Vagina (tissue), 2 donors: ENCODE measurements at regions not wholly inside any gene's neighbourhood (a gene's known extent, or its start where the extent isn't known, plus 50 kb on each side); places are given as distances from the start of the nearest gene placed in this dataset.

Source experiments
- DNase-seq, 2 donors: peaks; one replicate each; pipeline ENCODE4 v3.0.0-alpha.2; 2017; ENCODE audit errors: extremely low spot score in 2 of 2
- H3K27ac ChIP-seq: fragments of 200-600 bp; sonication (generic); one replicate; pipeline ENCODE4 v1.5.1; 2019
- H3K27me3 ChIP-seq: fragments of 200-600 bp; sonication (generic); one replicate; pipeline ENCODE4 v1.5.1; 2019
- H3K36me3 ChIP-seq, 2 donors: fragments of 200-600 bp; sonication (generic); one replicate each; pipeline ENCODE4 v1.5.1; 2017 to 2019
- H3K4me1 ChIP-seq: fragments of 200-600 bp; sonication (generic); one replicate; pipeline ENCODE4 v1.5.1; 2019
- H3K4me3 ChIP-seq, 2 donors: fragments of 200-600 bp; sonication (generic); 1 replicate in 1 of 2; 2 replicates in 1 of 2; pipeline ENCODE4 v1.5.1; 2016 to 2019
- H3K9me3 ChIP-seq: fragments of 200-600 bp; sonication (generic); one replicate; pipeline ENCODE4 v1.5.1; 2019
- POLR2A ChIP-seq, 2 donors: fragments of 450-650 bp; IDR thresholded peaks; one replicate each; pipeline ENCODE4 v1.6.1; 2017; ENCODE audit warnings: antibody characterized with exemption in 2 of 2, mild to moderate bottlenecking in 2 of 2, moderate library complexity in 2 of 2
- POLR2AphosphoS5 ChIP-seq, 2 donors: sonication (generic); formaldehyde crosslinking; IDR thresholded peaks; one replicate each; pipeline ENCODE4 v1.9.0; 2017; ENCODE audit warnings: antibody characterized with exemption in 2 of 2, mild to moderate bottlenecking in 2 of 2, low read depth in 1 of 2; ENCODE audit not compliant: insufficient read depth in 1 of 2
- intact Hi-C: fragments of 100-400 bp; cut with DNase I; formaldehyde crosslinking; loops from one replicate; pipeline ENCODE4 v1.15.1; 2023
- TF ChIP-seq, protein P1 (sequence below), 3 experiments: fragments of 450-650 bp in 2 of 3; fragments of 200-600 bp in 1 of 3; sonication (generic) in 1 of 3; IDR thresholded peaks; one replicate each; pipeline ENCODE4 v1.5.1; 2017 to 2019; ENCODE audit warnings: antibody characterized with exemption in 3 of 3, mild to moderate bottlenecking in 2 of 3, moderate library complexity in 2 of 3

DNA sequence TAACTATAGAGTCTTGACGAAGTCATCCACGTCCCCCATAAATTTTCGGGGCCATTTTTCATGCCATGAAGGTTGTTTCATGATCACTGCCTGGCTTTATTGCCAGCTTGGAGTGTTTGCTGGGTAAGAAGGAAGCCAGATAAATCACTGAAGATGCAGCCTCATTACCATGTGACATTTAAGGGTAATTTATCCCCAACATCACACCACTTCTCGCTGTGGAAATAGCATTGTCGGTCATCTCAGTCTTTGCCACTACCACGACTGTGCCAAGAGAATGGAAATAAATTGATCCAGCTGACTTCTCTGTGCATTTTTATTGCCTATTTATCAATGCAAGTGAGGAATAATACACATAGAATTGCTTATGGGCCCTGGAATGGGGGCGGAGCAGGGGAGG, 617.9 kb downstream of the AJAP1 start:
- H3K27me3 ChIP-seq = no peaks in the 10 kb centered on the region
- H3K36me3 ChIP-seq = no peaks in the 10 kb centered on the region
- H3K4me3 ChIP-seq = no peak overlapping the region
- H3K27ac ChIP-seq = no peak overlapping the region
- H3K9me3 ChIP-seq = no peaks in the 10 kb centered on the region
- H3K4me1 ChIP-seq = no peaks in the 10 kb centered on the region
- TF ChIP-seq POLR2A (IDR thresholded peaks at IDR 0.05) (no peak), POLR2AphosphoS5 (IDR thresholded peaks at IDR 0.05; ENCODE audit: insufficient read depth in 1 of 2, low read depth in 1 of 2) (no peak)
- TF ChIP-seq, protein P1, sequence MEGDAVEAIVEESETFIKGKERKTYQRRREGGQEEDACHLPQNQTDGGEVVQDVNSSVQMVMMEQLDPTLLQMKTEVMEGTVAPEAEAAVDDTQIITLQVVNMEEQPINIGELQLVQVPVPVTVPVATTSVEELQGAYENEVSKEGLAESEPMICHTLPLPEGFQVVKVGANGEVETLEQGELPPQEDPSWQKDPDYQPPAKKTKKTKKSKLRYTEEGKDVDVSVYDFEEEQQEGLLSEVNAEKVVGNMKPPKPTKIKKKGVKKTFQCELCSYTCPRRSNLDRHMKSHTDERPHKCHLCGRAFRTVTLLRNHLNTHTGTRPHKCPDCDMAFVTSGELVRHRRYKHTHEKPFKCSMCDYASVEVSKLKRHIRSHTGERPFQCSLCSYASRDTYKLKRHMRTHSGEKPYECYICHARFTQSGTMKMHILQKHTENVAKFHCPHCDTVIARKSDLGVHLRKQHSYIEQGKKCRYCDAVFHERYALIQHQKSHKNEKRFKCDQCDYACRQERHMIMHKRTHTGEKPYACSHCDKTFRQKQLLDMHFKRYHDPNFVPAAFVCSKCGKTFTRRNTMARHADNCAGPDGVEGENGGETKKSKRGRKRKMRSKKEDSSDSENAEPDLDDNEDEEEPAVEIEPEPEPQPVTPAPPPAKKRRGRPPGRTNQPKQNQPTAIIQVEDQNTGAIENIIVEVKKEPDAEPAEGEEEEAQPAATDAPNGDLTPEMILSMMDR (IDR thresholded peaks at IDR 0.05) = no peak
- DNase-seq = no peak
- intact Hi-C loops = no loop called here

DNA sequence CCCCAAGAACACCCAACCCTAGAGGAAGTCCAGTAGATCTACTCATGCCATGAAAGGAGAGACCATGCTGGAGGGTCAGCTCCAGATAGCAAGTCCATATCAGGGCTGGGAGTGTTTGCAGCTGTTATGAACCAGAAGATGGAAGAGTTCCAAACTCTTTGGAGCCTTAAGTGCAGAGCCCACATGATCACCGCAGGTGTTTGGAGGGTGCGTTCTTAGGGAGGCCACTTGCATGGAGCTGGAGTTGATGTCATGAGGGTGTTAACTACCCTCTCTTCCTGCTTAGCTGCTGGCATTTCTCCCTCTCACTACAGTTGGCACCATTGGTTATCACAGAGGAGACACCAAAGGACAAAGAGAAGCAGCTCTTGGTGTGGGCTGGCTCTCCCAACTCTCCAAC, 616.9 kb downstream of the AJAP1 start:
- Histone ChIP-seq H3K36me3 (no peaks in the 10 kb centered on the region), H3K27ac (no peak overlapping the region), H3K4me1 (no peaks in the 10 kb centered on the region), H3K27me3 (no peaks in the 10 kb centered on the region), H3K4me3 (no peak overlapping the region), H3K9me3 (no peaks in the 10 kb centered on the region)
- no peak for DNase-seq
- TF ChIP-seq, protein P1 (IDR thresholded peaks at IDR 0.05) = no peak
- no peak for TF ChIP-seq POLR2AphosphoS5 (IDR thresholded peaks at IDR 0.05; ENCODE audit: insufficient read depth in 1 of 2, low read depth in 1 of 2)
- TF ChIP-seq POLR2A (IDR thresholded peaks at IDR 0.05) = no peak
- intact Hi-C loops = no loop called here

DNA sequence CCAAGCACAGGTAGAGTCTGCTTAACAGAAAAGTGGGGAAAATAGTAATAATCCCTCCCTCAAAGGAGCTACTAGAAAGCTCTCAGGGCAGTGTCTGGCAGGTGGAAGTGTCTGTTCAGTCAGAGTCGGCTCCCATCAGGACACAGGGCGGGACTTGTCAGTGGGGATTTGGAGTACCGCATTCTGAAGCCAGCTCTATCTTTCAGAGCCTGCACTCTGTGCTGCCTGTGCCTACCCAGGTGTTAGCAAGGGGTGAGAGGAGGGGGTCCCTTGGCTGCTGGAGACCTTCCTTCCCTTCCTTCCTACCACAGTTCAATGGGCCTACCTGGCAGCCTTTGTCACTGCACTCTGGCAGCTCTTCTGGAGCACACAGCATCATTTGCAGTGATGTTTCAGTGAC, 615.5 kb downstream of the AJAP1 start:
- no peak for TF ChIP-seq POLR2AphosphoS5 (IDR thresholded peaks at IDR 0.05; ENCODE audit: insufficient read depth in 1 of 2, low read depth in 1 of 2)
- TF ChIP-seq, protein P1 (IDR thresholded peaks at IDR 0.05) = no peak
- Histone ChIP-seq H3K36me3 (no peaks in the 10 kb centered on the region), H3K4me3 (no peak overlapping the region), H3K27me3 (no peaks in the 10 kb centered on the region), H3K27ac (no peak overlapping the region), H3K4me1 (no peaks in the 10 kb centered on the region), H3K9me3 (no peaks in the 10 kb centered on the region)
- intact Hi-C loops = no loop called here
- DNase-seq = no peak

DNA sequence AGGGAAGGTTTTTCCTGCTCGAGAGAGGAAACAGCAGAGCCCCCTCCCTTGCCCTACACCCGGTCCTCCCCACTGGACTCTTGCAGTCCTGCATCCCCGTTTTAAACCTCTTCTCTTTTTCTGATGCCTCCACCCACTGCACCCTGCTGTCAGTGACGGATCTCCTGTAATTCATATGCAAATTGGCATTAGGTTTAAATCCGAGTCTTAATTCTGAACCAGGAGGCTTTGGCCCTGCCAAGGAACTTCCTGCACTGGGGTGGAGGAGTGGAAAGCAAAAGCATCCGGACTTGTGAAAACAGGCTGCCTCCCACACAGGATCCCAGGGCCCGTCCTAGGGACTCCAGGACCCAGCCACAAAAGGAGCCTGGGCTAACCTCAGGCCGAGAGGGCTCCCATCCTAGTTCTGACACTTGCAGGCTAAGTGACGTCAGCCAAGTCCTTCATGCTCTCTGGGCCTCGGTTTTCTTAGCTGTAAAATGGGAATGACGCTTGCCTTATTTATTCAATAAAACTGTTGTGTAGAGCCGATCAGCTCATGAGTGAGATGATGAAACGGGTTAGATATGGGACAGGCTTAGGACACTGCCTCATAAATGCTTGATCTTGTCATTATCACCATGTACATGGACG, 613.3 kb downstream of the AJAP1 start:
- no peaks in the 10 kb centered on the region for H3K9me3 ChIP-seq
- no peak overlapping the region for H3K4me3 ChIP-seq
- H3K27me3 ChIP-seq = no peaks in the 10 kb centered on the region
- H3K27ac ChIP-seq = no peak overlapping the region
- no peaks in the 10 kb centered on the region for H3K4me1 ChIP-seq
- TF ChIP-seq POLR2AphosphoS5 (IDR thresholded peaks at IDR 0.05; ENCODE audit: insufficient read depth in 1 of 2, low read depth in 1 of 2) (no peak), POLR2A (IDR thresholded peaks at IDR 0.05) (no peak)
- TF ChIP-seq, protein P1 (IDR thresholded peaks at IDR 0.05) = no peak
- no peaks in the 10 kb centered on the region for H3K36me3 ChIP-seq
- no peak for DNase-seq
- intact Hi-C loops = no loop called here

DNA sequence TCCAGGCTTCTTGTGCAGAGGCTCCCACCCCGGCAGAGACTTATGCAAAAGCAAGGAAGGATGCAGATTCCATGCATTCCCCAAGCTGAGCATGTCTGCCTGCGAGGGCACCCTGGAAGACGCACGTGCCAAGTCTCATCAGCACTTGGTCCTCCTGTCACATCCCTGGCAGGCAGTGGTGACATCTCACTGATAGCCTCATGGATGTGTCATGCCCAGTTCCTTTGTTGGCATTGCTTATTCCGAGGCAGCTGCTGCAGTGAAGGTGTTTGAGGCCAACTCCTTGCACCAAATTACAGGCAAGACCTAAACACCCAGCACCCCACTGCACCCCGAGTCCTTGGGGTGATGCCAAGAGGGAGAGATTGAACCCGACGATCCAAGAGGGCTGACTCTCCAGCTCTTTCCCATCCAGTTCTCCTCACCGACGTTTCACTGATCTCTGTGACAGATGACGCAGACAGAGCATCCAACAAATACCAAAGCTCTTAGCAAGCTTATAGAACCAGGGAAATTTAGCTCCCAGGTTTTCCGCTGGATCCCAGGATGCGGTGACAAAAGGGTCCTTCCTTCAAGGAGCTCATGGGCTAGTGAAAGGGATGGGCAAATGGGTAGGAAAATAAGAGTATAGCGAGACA, 611.1 kb downstream of the AJAP1 start:
- DNase-seq = no peak
- H3K4me3 ChIP-seq = no peak overlapping the region
- no peaks in the 10 kb centered on the region for H3K36me3 ChIP-seq
- intact Hi-C loops = no loop called here
- no peaks in the 10 kb centered on the region for H3K4me1 ChIP-seq
- no peaks in the 10 kb centered on the region for H3K27me3 ChIP-seq
- no peak overlapping the region for H3K27ac ChIP-seq
- TF ChIP-seq POLR2AphosphoS5 (IDR thresholded peaks at IDR 0.05; ENCODE audit: insufficient read depth in 1 of 2, low read depth in 1 of 2) (no peak), POLR2A (IDR thresholded peaks at IDR 0.05) (no peak)
- TF ChIP-seq, protein P1 (IDR thresholded peaks at IDR 0.05) = no peak
- no peaks in the 10 kb centered on the region for H3K9me3 ChIP-seq
